Spleen (tissue), 11 donors: ENCODE measurements at regions not wholly inside any gene's neighbourhood (a gene's known extent, or its start where the extent isn't known, plus 50 kb on each side); places are given as distances from the start of the nearest gene placed in this dataset.

Source experiments
- DNase-seq: peaks from one replicate; pipeline ENCODE4 v3.0.0-alpha.2; 2020
- H3K27ac ChIP-seq, 8 donors: fragments of 200-600 bp; sonication (generic) in 7 of 8; 1 replicate in 4 of 8; 2 replicates in 4 of 8; pipeline versions ENCODE4 v1.5.0 to v1.8.0; 2016 to 2021; ENCODE audit warnings: inconsistent platforms in 4 of 8, mild to moderate bottlenecking in 4 of 8, moderate library complexity in 1 of 8
- H3K27me3 ChIP-seq, 7 donors: fragments of 200-600 bp; sonication (generic) in 6 of 7; replicated peaks in 1 of 7; 1 replicate in 4 of 7; 2 replicates in 3 of 7; pipeline versions ENCODE4 v1.5.0 to v1.8.0; 2016 to 2021; ENCODE audit warnings: inconsistent platforms in 3 of 7, mild to moderate bottlenecking in 1 of 7
- H3K36me3 ChIP-seq, 6 donors: fragments of 200-600 bp; sonication (generic) in 5 of 6; 1 replicate in 4 of 6; 2 replicates in 2 of 6; pipeline versions ENCODE4 v1.5.0 to v1.8.0; 2016 to 2021; ENCODE audit warnings: inconsistent platforms in 2 of 6
- H3K4me1 ChIP-seq, 6 donors: fragments of 200-600 bp; sonication (generic) in 5 of 6; 1 replicate in 3 of 6; 2 replicates in 3 of 6; pipeline versions ENCODE4 v1.5.0 to v1.8.0; 2016 to 2021; ENCODE audit warnings: inconsistent platforms in 3 of 6
- H3K4me3 ChIP-seq, 8 donors: fragments of 200-600 bp; sonication (generic) in 7 of 8; 1 replicate in 4 of 8; 2 replicates in 4 of 8; pipeline versions ENCODE4 v1.5.0 to v1.8.0; 2016 to 2021; ENCODE audit warnings: inconsistent platforms in 4 of 8, mild to moderate bottlenecking in 4 of 8, moderate library complexity in 2 of 8
- H3K9me3 ChIP-seq, 8 donors: fragments of 200-600 bp; sonication (generic) in 7 of 8; 1 replicate in 4 of 8; 2 replicates in 4 of 8; pipeline versions ENCODE4 v1.5.0 to v1.8.0; 2016 to 2021; ENCODE audit warnings: inconsistent platforms in 4 of 8
- CTCF ChIP-seq, 11 experiments: fragments of 200-600 bp in 7 of 11; fragments of 450-650 bp in 4 of 11; sonication (generic) in 4 of 11; IDR thresholded peaks in 8 of 11; conservative IDR thresholded peaks in 3 of 11; 1 replicate in 7 of 11; 2 replicates in 4 of 11; pipeline versions ENCODE4 v1.4.0 to v1.8.0; 2016 to 2021; ENCODE audit warnings: antibody characterized with exemption in 11 of 11, inconsistent platforms in 4 of 11, mild to moderate bottlenecking in 1 of 11
- POLR2A ChIP-seq, 3 donors: fragments of 450-650 bp; IDR thresholded peaks; one replicate each; pipeline ENCODE4 v1.5.1; 2017; ENCODE audit warnings: antibody characterized with exemption in 3 of 3, mild to moderate bottlenecking in 1 of 3
- POLR2AphosphoS5 ChIP-seq, 3 donors: sonication (generic); formaldehyde crosslinking; IDR thresholded peaks; one replicate each; pipeline ENCODE4 v1.5.1; 2017; ENCODE audit warnings: antibody characterized with exemption in 3 of 3
- WGBS, 5 donors: extraction: QIAGEN DNeasy Blood & Tissue Kit in 3 of 5; methylation state at CpG; one replicate each; pipeline versions ENCODE4 v1.1.5 to v1.1.7; 2013 to 2018; 5-methylcytosine and 5-hydroxymethylcytosine counted together
- intact Hi-C: fragments of 100-400 bp; cut with DNase I; formaldehyde crosslinking; loops from one replicate; pipeline ENCODE4 v1.15.0; 2023; ENCODE audit warnings: low total_unique reads
- donor health status: healthy with polysubstance abuse.
- donor health status: DM: no; HTN: no; CAD: no; lungs with moderate emphysema.
- donor health status: DM: no; HTN: no; CAD: no.
- donor health status: Bipolar disorder and iron deficiency.
- donor health status: healthy.
- donor health status: DM: no; HTN: no; CAD: no.
- donor health status: DM: yes; HTN: yes; CAD: no.

- 54 to 63% (median 62%) methylated on average over 4 of the region's 4 CpGs for WGBS, 5 donors
- intact Hi-C loops, result no loop called here
- Histone ChIP-seq H3K27me3 (no peaks in the 10 kb centered on the region), H3K27ac (no peak overlapping the region), H3K36me3 (no peaks in the 10 kb centered on the region), H3K9me3 (peaks cover 0 to 11% (median 0%) of the 10 kb centered on the region in 8 donors), H3K4me3 (no peak overlapping the region), H3K4me1 (no peaks in the 10 kb centered on the region)
- no peak for TF ChIP-seq POLR2AphosphoS5 (IDR thresholded peaks at IDR 0.05)
- no peak for TF ChIP-seq POLR2A (IDR thresholded peaks at IDR 0.05)
- no peak for DNase-seq
These were observed 545.0 kb downstream of the ZPLD1 start for GRCh38 chr3:102979682-102980354.

- WGBS, 5 donors, result 47 to 79% (median 73%) methylated on average over 1 of the region's 1 CpG
- no peak overlapping the region for H3K4me3 ChIP-seq
- no peak for TF ChIP-seq POLR2A (IDR thresholded peaks at IDR 0.05)
- TF ChIP-seq CTCF (IDR thresholded peaks at IDR 0.05 in 8 of 11, conservative IDR thresholded peaks at IDR 0.05 in 3 of 11), result no peak
- TF ChIP-seq POLR2AphosphoS5 (IDR thresholded peaks at IDR 0.05), result no peak
These were observed 545.5 kb downstream of the ZPLD1 start for GRCh38 chr3:102980355-102980696.

GRCh38 chr3:103002425-103003176, 567.8 kb downstream of the ZPLD1 start:
- DNase-seq, result no peak
- Histone ChIP-seq H3K27ac (no peak overlapping the region), H3K4me3 (no peak overlapping the region), H3K36me3 (no peaks in the 10 kb centered on the region), H3K4me1 (no peaks in the 10 kb centered on the region), H3K27me3 (no peaks in the 10 kb centered on the region), H3K9me3 (peaks cover 0 to 7% (median 0%) of the 10 kb centered on the region in 8 donors)
- no peak for TF ChIP-seq POLR2A (IDR thresholded peaks at IDR 0.05)
- no peak for TF ChIP-seq POLR2AphosphoS5 (IDR thresholded peaks at IDR 0.05)
- no peak for TF ChIP-seq CTCF (IDR thresholded peaks at IDR 0.05 in 8 of 11, conservative IDR thresholded peaks at IDR 0.05 in 3 of 11)
- 23 to 41% (median 37%) methylated on average over 6 of the region's 6 CpGs for WGBS, 5 donors
- intact Hi-C loops, result no loop called here

More at GRCh38 chr3:102980355-102980696, 545.5 kb downstream of the ZPLD1 start:
- no peak for DNase-seq
- Histone ChIP-seq H3K27me3 (no peaks in the 10 kb centered on the region), H3K4me1 (no peaks in the 10 kb centered on the region), H3K27ac (no peak overlapping the region), H3K9me3 (peaks cover 0 to 16% (median 2%) of the 10 kb centered on the region in 8 donors), H3K36me3 (no peaks in the 10 kb centered on the region)
- intact Hi-C loops, result no loop called here

GRCh38 chr3:103006526-103007183, 571.8 kb downstream of the ZPLD1 start:
- 66 to 80% (median 67%) methylated on average over 4 of the region's 4 CpGs for WGBS, 5 donors
- intact Hi-C loops, result no loop called here
- no peak for DNase-seq

More at GRCh38 chr3:103006526-103007183, 571.8 kb downstream of the ZPLD1 start:
- TF ChIP-seq CTCF (IDR thresholded peaks at IDR 0.05 in 8 of 11, conservative IDR thresholded peaks at IDR 0.05 in 3 of 11), result no peak
- TF ChIP-seq POLR2A (IDR thresholded peaks at IDR 0.05), result no peak
- TF ChIP-seq POLR2AphosphoS5 (IDR thresholded peaks at IDR 0.05), result no peak
- Histone ChIP-seq H3K36me3 (no peaks in the 10 kb centered on the region), H3K27ac (no peak overlapping the region), H3K4me1 (no peaks in the 10 kb centered on the region), H3K9me3 (peaks cover 0 to 12% (median 0%) of the 10 kb centered on the region in 8 donors), H3K27me3 (no peaks in the 10 kb centered on the region), H3K4me3 (no peak overlapping the region)
